CD4-positive, alpha-beta T cell treated with Interferon alpha-2 for 1 hour (primary cell): ENCODE measurements at regions not wholly inside any gene's neighbourhood (a gene's known extent, or its start where the extent isn't known, plus 50 kb on each side); places are given as distances from the start of the nearest gene placed in this dataset.
A peak's percentile ranks its signal among the peaks of the same experiment; 100 is the strongest.

Experiments
- DNase-seq, 2 donors: peaks; one replicate each; pipeline ENCODE4 v3.0.0-alpha.2; 2020 to 2022

DNA sequence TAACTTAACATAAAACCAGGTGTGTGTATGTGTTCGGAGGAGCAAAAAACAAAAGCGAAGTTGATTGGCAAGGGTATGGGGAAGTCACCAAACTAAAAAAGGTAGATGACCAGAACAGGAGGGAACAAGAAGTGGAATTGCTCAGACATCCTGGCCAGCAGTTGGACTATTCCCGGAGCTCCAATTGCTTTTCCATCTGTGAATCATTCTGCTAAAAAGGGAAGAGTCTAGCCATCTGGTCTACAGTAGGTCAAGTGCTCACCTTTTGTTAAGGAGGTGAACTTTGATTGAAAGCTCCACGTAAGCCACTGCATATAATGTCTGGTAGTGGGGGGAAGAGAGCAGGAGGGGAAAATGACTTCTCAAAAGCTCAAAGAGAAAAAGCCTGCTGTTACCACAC lies 50.0 kb upstream of the BET1 start:
- no peak for DNase-seq

DNA sequence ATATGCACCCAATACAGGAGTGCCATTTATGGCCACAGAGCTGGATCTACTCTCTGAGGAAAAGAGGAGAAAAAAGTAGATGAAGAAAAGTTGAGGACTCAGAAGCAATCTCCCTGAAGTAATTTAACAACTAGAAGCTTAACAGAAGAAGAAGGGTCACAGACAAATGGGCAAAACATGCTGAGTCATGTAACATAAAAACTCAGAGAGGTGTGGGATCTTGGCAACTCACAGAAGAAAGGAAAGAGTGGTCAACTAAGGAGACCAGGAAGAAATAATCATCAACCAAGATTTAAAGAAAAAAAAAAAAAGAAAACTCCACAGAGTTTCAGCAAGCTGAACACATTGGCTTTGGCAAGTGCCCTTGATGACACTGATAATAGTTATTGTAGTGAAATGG lies 51.8 kb upstream of the BET1 start:
- DNase-seq: no peak

DNA sequence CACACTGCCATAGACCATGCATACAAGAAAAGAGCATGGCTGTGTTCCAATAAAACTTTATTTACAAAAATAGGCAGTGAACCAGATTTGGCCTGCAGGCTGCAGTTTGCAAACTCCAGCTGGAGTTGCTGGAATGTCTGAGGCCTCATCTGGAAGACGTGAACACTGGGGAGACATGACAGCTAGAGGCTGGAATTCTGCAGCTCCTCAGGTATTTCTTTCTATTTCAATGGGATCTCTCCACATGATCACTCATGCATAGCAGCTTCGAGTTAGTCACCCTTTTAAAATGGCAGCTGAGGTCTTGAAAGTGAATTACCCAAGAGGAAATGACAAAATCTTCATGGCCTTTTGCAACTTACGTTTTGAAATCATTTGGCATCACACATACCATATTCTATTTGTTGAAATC lies 52.6 kb upstream of the BET1 start:
- no peak for DNase-seq

DNA sequence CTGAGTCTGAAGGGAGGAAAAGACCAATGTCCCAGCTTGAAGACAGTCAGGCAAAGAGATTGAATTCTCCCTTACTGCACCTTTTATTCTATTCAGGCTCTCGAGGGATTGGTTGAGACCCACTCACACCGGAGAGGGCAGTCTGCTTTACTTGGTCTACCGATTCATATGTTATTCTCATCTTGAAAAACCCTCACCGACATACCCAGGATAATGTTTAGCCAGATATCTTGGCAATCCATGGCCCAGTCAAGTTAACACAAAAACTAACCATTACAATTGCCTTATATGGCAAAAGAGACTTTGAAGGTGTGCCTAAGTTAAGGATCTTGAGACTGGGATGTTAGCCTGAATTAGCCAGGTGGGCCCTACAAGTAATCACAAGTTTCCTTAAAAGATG lies 53.8 kb upstream of the BET1 start:
- DNase-seq: no peak

DNA sequence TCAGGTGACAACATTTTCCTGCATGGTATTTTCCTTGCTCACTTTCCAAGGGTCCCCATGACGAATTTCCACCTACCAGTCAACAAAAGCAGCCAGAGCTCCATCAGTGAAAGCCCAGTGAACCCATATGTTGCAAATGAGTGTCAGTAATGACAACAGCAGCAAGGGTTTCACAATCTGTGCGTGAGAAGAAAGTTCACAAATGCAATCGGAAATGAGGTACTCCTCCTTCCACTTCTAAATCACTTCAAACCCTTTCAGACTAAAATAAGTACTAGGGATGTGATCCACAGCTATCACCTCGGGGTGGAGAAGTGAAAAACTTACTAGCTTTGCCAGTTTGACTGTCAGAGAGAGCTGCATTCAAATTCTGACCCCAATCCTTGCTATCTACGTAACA lies 55.6 kb upstream of the BET1 start:
- no peak for DNase-seq

DNA sequence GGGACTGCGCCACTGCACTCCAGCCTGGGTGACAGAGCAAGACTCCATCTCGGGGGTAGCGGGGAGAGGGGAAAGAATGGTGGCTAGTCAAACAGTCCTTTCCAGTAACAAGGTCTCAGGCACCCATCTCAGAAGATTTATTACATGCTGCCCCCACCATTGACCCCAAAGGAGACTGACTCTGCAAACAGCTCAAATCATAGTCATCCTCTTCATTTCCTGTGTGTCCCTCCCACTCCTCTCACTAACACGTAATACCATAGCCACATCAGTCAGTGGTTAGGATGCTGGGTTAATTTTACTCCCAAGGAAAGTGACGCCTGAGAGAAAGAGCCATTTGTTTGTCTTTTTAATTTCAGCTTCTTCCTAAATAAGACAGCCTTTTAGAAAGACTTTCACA lies 56.6 kb upstream of the BET1 start:
- no peak for DNase-seq

DNA sequence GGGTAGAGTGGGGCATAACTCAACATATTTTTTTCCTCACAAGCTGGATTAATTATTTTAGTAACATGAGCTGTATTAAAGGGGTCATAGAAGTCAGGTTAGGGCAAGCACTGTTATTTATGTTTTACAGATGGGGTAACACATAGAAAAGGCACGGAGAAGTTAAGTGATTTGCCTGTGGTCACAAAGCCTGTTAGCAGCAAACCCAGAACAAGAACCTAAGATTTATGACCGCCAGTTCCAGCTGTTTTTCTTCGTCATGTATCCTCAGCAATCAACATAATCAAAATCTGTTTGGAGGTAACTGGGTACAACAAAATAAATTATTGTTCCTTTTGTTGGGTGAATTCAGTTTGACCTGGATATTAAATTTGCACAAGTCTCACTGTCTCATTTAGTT lies 57.2 kb upstream of the BET1 start:
- no peak for DNase-seq

DNA sequence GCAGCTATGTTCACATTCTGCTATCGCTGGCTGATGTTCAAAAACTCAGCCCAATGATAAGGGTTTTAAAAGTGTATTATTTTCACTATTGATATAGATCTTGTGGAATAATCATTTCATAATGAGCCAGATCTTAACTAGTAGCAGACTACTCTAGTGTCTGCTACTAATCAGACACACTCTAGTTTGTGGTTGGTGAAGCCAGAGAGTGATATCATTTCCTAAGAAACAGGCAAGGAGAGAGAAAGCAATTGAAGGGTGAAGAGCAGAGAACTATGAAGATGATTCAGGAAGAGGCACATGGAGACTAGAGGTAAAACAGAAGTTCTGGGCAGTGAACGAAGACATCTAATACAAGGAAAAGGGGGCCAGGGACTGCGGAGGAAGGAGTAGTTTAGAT lies 58.2 kb upstream of the BET1 start:
- no peak for DNase-seq

DNA sequence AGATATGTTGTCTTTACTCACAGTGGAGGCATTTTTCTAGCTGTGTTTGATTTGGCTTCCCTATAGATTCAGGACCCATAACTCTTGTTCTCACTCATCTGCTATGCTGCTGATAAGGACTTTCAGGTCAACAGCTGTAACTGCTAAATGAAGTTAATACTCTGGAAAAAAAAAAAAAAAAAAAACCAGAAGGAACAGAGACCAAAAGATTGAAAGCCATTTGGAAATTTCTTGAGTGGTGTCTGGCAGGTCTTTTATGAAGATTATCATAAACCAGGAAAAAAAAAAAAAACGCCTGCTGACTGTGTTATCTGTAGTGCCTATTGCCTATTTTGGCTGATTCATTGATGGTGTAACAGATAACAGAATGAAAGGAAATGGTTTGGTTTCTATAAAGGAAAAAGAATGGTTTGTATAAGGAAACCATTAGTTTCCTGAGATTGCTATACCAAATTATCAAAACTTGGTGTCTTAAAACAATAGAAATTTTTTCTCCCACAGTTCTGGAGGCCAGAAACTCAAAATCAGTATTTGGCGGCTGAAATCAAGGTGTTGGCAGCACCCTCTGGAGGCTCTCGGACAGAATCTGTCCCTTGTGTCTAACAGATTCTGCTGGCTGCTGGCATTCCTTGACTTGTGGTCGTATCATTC lies 60.5 kb upstream of the BET1 start:
- DNase-seq: peak in 1 of 2 donors; percentile 3

DNA sequence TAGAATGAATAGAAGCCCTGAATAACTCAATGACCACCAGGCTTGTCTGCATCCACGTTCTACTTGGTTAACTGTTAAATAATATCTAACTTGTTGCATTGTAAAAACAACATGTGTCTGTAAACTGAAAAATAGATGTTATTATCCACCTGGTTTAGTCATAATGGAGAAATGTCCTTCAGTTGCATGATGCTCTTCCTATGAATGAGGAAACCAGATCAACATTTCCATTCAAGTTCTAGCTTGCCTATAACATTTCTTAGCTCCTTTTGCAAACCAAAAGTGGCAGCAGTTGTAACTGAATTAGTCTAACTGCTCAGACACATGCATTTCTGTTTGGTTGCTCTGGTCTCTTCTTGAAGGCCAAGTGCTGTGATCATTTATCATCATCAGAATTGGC lies 62.9 kb upstream of the BET1 start:
- DNase-seq: no peak

DNA sequence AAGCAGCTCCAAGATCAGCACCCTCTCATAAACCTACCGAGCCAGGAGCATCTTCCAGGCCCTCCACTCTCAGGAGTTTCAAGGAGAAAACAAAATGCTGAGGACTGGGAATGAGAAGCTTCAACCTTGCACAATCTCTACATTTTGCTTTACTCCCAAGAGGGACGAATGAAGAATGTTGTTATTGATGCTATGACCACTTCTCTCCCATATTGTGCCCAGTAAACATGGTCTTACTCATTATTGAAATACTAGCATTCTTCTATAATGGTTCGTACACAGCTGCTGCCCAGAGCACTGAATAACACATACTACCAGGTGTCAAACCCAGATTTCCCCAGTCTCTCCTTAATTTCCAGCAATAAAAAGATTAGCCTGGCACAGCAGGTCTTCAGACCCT lies 63.4 kb upstream of the BET1 start:
- DNase-seq: no peak

DNA sequence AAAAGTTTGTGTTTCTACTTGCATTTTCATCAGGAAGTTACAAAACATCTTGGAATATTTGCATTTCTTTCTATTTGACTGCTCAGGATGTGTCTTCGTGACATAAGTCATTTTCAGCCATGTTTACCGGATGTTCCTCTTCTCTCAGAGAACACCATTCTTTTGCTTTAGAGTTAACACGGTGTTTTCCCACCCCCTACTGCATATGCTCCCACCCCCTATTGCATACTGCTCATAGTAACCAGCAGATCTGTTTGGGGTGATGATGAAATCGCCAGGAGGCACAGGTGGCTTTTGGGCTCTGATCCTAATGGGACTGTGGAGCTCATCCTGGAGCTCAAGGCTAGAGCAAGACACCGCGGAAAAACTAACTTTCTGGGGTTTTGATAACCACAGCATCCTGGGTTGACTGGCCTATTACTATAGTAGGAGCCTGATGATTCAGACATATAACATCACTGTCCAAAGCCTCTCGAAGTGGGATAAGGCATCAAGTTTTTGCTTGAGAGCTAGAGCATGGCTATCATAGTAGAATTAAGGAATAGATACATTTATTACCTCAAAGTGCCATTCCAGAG lies 65.1 kb upstream of the BET1 start:
- DNase-seq: no peak

DNA sequence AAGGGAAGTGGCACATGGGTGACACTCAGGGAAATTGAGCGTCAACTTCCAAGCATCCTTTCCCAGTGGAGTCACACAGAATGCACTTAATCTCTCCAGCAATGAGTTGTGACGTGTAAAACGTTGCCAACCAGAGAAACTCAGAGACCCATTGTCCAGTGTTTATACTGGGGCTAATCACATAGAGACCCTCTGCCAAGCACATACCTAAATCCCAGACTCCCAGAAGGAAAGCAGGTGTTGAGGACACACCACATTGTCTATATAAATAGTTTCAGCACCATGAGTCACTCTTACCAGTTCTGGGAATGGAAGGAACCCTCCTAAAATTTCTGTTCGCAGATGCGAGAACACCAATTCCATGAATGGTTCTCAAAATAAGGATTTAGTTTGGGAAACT lies 76.4 kb upstream of the BET1 start:
- DNase-seq: no peak

DNA sequence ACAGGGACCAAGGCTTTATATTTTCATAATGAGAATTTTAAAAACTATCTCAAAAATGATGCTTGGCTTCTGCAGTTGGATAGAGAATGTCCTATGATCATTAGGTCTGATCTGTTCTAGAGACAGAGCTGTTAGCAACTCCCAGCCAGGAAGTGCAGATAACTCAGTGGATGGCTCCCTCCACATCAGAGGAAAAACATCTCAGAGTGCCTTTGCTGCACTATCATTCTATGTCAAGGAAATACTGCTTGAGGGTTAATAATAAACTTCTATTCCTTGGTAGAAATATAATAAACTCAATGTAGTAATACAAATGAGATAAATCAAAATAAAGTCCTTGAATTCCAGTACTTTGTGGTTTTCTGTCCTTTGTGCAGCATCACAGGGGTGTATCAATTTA lies 78.0 kb upstream of the BET1 start:
- no peak for DNase-seq

DNA sequence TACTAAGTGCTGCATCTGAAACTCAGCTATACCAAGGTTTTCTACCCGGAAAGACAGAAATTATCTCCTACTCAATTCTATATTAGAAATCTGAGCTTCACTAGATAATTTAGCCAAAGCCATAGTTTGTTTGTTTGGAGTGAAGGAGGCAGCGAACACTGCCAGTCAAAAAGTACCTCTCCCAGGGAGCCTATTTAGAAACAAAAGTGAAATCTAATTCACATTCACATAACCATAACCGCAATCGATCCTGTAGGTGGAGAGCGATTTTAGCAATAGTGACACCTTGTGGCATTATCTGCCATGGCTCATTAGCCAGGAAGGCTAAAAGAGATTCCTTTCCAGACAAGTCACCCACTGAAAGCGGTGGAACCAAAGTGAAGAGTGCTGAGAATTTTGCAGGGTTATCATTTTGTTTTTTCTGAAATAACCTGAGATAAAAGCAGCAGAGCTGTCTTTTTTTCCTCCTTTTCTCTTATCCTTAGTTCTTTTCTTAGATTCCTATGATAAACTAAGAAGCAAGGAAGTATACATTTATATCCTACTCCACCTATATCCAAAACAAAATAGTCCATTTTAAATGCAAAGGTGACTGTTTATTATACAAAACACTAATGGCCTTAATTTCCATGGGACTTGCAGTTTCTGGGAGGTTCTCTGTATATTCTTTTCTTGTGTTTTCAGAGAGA lies 83.7 kb upstream of the BET1 start:
- peak; percentile 52 to 74 for DNase-seq

DNA sequence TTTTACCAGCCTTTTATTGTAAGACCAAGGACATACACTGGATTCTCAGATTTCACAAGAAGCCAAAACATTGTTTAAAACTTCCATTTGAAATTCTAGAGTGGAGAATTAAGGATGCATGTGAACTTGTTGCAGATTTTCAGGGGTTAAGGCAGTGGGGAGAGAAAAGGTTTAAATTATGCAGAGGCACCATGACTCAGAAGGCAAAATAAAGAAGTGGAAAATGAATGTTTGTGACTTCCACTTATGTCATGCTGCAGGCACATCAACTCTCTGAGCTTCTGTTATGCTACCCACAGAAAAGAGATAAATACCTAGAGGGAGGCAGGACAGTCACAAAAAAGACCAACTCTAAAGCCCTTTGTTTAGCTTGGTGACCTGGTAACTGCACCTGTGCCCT lies 84.4 kb upstream of the BET1 start:
- no peak for DNase-seq

DNA sequence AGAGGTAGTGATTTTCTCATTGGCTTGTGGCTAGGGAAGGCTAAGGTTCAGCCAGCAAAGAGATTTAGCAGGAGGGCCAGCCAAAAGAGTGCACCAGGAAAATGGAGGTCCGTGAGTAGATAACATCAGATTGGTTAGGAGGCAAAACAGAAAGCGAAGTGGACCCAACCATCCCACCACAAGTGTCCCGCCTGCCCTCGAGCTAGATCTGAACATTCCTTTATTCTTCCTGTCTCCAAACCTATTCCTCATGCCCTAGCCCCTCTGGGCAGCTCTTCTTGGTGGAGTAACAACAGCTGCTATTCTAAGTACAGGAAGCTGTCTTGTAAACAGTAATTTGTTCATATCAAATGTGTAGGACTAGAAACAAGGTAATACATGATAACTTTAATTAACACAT lies 85.7 kb upstream of the BET1 start:
- no peak for DNase-seq

DNA sequence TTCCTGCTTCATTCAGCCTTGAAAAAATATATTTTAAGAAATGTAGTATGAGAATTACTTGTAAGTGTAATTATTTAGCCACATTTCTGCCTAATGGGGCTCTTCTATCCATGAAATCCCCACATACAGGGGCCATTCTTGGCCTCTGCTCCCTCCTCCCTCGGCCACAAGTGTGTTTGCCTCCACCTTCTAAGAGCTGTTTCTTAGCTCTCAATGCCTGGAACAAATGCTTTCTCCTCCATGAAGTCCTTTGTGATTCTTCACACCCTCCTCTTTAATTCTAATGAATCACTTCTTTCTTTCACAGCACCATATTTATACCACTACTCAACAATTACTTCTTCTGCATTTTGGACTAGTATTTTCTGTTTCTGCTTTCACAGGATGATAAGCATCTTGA lies 88.8 kb upstream of the BET1 start:
- DNase-seq: no peak

DNA sequence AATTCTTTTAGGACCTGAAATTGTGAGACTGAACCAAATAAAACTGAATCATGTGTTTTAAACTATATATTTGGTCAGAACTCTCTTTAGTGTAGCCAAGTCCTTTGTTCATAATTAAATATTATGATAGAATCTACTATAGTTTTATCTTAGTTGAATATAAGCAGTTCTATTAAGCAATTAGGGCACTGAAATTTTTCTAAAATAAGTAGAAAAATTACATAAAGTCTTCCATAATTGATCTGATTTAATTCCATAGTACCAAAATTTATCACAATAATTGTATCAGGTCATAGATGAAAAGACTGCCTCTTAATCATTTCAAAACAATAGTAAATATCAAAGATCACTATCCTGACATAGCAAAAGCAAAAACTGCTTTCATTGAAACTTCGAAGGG lies 90.1 kb upstream of the BET1 start:
- DNase-seq: no peak

DNA sequence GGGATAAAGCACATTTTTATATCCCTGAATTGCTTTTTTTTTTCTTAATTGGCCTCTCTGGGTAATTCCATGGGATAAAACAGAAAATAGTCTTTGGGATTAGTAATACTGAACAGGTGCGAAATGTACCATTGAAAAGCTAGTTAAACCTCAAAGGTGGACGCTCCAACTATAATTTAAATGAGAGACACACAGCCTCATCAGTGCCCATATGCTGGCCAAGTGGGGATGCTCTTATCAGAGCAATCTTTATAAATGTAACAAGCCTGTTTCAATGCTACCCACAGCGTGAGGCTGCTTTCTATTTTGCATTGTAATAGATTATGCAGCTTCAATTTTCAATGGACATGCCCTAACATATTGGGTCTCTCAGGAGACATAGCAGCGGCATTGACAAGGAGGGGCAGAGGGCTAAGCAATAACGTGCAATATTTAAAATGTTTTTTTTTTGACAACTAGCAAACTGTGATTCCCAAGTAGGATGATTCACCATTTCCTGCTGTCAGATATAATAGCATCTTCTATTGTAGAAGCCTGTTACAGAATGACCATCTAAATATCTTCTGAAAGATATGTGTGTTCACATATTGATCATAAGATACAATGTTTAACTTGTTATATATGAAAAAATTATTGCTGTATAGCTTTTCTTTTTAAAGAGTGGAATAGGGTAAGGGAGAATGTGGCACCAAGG lies 91.3 kb upstream of the BET1 start:
- DNase-seq: no peak

DNA sequence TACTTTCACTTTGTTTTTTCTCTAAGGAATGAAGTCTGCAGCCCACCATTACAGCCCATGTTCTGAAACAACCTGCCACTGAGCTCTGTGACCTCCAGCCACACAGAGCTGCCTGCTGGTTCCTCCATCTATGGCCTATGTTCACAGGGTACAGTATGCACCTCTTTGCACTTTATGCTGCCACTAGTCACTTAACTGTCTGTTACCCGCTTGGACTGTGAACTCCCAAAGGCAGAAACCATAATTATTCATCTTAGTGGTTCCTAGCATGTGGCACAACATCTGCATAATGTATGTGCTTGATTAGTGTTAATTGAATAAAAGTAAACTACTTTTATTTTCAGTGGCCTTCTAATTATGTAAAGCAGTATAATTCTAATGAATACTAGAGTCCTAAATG lies 95.5 kb upstream of the BET1 start:
- DNase-seq: no peak

DNA sequence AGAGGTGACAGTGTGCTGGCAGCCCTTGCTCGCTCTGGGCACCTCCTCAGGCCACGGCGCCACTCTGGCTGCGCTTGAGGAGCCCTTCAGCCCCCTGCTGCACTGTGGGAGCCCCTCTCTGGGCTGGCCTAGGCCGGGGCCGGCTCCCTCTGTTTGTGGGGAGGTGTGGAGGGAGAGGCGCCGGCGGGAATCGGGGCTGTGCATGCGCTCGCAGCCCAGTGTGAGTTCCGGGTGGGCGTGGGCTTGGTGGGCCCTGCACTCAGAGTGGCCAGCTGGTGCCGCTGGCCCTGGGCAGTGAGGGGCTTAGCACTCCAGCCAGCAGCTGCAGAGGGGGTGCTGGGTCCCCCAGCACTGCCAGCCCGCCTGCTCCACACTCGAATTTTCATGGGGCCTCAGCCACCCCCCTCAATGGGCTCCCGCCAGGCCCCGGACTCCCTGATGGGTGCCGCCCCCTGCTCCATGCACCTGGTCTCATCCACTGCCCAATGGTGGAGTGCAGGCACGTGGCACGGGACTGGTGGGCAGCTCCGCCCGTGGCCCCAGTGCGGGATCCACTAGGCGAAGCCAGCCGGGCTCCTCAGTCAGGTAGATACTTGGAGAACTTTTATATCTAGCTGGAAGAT lies 96.7 kb upstream of the BET1 start:
- DNase-seq: no peak

DNA sequence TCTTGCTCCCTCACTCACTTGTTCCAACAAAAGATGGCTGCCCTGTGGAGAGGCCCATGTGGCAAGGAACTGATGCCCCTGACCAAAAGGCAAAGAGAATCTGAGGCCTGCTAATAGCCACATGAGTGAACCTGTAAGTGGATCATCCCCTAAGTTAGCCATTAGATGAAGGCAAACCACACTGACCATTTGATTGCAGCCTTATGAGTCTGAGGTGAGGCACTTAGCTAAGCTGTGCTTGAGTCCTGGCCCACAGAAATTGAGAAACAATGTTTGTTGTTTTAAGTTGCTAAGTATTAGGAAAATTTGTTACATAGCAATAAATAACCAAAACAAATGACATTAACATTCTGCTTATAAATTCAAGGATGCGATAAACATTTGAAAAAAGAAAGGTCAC lies 100.1 kb upstream of the BET1 start:
- no peak for DNase-seq

DNA sequence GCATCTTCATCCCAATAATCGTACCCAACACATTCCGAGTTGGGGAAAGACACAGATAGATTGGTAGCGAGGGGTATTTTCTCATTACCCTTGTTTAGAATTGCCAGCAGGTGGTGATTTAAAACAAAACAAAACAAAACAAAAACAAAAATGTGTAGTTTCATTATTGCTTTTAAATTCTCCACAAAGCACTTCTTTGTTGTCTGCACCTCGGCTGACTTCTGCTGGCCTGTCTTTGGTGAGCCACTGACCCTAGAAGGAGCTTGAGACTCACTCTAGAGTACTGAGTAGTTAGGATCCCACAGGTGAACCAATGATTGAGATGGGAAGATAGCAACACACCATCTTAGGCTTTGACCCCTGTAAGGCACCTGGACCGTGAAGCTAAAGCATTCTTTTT lies 105.4 kb upstream of the BET1 start:
- DNase-seq: no peak
